ENCODE measurements at regions not wholly inside any gene's neighbourhood (a gene's known extent, or its start where the extent isn't known, plus 50 kb on each side); places are given as distances from the start of the nearest gene placed in this dataset.
"Not testable (repeated sequence)": the region's sequence is repeated elsewhere in the genome, so short reads cannot be mapped to it uniquely, and the experiment has no call there.

DNA sequence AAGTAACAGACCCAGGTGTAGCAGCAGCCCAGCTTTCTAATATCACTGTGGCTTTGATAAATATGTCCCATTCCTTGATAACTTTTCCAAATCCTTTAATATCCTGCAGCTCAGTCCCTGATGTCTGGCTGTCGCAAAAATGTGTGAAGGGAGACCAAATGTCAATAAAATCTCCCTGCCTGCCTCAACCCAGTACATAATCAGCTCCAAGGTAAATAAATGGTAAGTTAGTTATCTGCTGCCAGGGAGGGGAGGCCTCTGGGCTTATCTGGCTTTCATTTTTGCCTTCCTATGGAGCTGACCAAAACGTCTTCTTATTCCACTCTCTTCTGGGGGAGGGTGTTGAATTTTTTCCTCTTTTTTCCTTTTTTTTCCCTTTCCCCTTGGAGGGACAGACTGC lies 630.6 kb downstream of the MID1IP1 start (continued):
- TF ChIP-seq, protein P1, sequence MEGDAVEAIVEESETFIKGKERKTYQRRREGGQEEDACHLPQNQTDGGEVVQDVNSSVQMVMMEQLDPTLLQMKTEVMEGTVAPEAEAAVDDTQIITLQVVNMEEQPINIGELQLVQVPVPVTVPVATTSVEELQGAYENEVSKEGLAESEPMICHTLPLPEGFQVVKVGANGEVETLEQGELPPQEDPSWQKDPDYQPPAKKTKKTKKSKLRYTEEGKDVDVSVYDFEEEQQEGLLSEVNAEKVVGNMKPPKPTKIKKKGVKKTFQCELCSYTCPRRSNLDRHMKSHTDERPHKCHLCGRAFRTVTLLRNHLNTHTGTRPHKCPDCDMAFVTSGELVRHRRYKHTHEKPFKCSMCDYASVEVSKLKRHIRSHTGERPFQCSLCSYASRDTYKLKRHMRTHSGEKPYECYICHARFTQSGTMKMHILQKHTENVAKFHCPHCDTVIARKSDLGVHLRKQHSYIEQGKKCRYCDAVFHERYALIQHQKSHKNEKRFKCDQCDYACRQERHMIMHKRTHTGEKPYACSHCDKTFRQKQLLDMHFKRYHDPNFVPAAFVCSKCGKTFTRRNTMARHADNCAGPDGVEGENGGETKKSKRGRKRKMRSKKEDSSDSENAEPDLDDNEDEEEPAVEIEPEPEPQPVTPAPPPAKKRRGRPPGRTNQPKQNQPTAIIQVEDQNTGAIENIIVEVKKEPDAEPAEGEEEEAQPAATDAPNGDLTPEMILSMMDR (IDR thresholded peaks at IDR 0.05; ENCODE audit: low read depth, low read length, missing input control) = no peak
- TF ChIP-seq NR2F2 (IDR thresholded peaks at IDR 0.05) (no peak), HNF4A (conservative IDR thresholded peaks at IDR 0.05) (peak in 1 of 2 donors; percentile 26)

DNA sequence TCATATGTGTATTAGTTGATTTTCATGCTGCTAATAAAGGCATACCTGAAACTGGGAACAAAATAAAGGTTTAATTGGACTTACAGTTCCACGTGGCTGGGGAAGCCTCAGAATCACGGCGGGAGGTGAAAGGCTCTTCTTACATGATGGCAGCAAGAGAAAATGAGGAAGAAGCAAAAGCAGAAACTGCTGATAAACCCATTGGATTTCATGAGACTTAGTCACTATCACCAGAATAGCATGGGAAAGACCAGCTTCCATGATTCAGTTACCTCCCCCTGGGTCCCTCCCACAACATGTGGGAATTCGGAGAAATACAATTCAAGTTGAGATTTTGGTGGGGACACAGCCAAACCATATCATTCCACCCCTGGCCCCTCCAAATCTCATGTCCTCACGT lies 633.4 kb downstream of the MID1IP1 start:
- 86% methylated on average over 5 of the region's 5 CpGs for WGBS

DNA sequence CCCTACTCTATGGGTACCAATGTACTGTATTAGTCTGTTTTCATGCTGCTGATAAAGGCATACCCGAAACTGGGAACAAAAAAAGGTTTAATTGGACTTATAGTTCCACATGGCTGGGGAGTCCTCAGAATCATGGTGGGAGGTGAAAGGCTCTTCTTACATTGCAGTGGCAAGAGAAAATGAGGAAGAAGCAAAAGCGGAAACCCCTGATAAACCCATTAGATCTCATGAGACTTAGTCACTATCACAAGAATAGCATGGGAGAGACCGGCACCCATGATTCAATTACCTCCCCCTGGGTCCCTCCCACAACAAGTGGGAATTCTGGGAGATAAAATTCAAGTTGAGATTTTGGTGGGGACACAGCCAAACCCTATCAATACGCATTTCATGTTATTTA lies 635.3 kb downstream of the MID1IP1 start:
- WGBS = 91% methylated on average over 4 of the region's 4 CpGs

More for the DNA sequence above, 633.4 kb downstream of the MID1IP1 start:
- DNase-seq (ENCODE audit: low spot score); H3K27me3 ChIP-seq (ENCODE audit: control insufficient read depth in 4 of 4, insufficient read depth in 4 of 4, low read length in 3 of 4); H3K36me3 ChIP-seq (ENCODE audit: control insufficient read depth in 4 of 4, insufficient read depth in 3 of 4, low read depth in 1 of 4, low read length in 3 of 4); H3K4me3 ChIP-seq (ENCODE audit: low read depth in 1 of 3, low read length in 3 of 3); H3K27ac ChIP-seq (ENCODE audit: low read depth in 1 of 2, low read length in 2 of 2); H3K9ac ChIP-seq (ENCODE audit: low read depth in 1 of 2, low read length in 2 of 2); H3K9me3 ChIP-seq (ENCODE audit: control insufficient read depth in 4 of 4, low read length in 3 of 4): not testable (repeated sequence)
- peaks cover 2 to 18% (median 11%) of the 10 kb centered on the region in 4 donors for H3K4me1 ChIP-seq (ENCODE audit: control insufficient read depth in 4 of 4, insufficient read depth in 4 of 4, low read length in 3 of 4)

DNA sequence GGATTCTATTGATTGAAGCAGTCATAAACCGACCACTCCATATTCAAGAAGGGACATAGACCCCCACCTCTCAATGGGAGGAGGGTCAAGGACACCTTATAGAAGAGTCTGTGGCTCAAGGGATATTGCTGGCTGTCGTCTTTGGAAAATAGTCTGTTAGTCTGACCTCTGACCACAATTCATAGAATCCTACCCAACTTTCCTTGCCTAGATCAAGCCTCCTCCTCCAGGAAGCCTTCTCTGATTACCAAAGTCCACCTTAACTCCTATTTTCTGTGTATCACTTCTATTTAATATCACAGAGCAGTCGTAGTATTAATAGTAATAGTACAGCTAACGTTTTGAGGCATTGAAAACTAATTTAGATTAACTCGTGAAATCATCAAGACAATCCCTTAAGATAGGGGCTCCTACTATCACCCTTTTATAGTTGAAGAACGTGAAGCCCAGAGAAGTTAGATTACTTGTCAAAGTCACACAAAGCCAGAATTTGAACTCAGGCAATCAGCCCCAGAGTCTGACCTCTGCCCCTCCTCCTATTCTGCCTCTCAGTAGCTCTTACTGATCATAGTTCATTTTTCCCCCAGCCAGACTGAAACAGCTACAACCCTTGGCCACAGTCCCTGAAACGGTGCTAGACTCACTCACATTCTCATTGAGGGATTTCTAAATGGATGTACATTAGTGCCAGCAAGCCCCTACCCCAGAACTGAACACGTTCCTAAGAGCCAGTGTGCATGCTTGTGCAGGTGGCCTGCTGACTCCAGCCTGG lies 636.6 kb downstream of the MID1IP1 start:
- 75% methylated on average over 8 of the region's 8 CpGs for WGBS
- TF ChIP-seq NR2F2 (IDR thresholded peaks at IDR 0.05) (peak; percentile 8), SP1 (IDR thresholded peaks at IDR 0.05) (peak; percentile 68), HNF4A (conservative IDR thresholded peaks at IDR 0.05) (peak; percentile 68 to 74), RXRA (IDR thresholded peaks at IDR 0.05) (peak; percentile 41 to 44), RAD21 (IDR thresholded peaks at IDR 0.05) (peak; percentile 4 to 40)
- TF ChIP-seq, protein P2, sequence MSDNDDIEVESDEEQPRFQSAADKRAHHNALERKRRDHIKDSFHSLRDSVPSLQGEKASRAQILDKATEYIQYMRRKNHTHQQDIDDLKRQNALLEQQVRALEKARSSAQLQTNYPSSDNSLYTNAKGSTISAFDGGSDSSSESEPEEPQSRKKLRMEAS (IDR thresholded peaks at IDR 0.05) = no peak
- Histone ChIP-seq H3K9ac (ENCODE audit: low read depth in 1 of 2, low read length in 2 of 2) (no peak overlapping the region), H3K4me1 (ENCODE audit: control insufficient read depth in 4 of 4, insufficient read depth in 4 of 4, low read length in 3 of 4) (peaks cover 0 to 11% (median 4%) of the 10 kb centered on the region in 4 donors), H3K9me3 (ENCODE audit: control insufficient read depth in 4 of 4, low read length in 3 of 4) (peaks cover 0 to 8% (median 0%) of the 10 kb centered on the region in 4 donors), H3K27ac (ENCODE audit: low read depth in 1 of 2, low read length in 2 of 2) (peak overlapping the region in 1 of 2 donors; percentile 50), H3K36me3 (ENCODE audit: control insufficient read depth in 4 of 4, insufficient read depth in 3 of 4, low read depth in 1 of 4, low read length in 3 of 4) (no peaks in the 10 kb centered on the region), H3K4me3 (ENCODE audit: low read depth in 1 of 3, low read length in 3 of 3) (no peak overlapping the region), H3K27me3 (ENCODE audit: control insufficient read depth in 4 of 4, insufficient read depth in 4 of 4, low read length in 3 of 4) (no peaks in the 10 kb centered on the region)
- DNase-seq (ENCODE audit: low spot score) = no peak

More for the DNA sequence above, 635.3 kb downstream of the MID1IP1 start:
- peaks cover under 1 to 18% (median 9%) of the 10 kb centered on the region in 4 donors for H3K4me1 ChIP-seq (ENCODE audit: control insufficient read depth in 4 of 4, insufficient read depth in 4 of 4, low read length in 3 of 4)
- H3K4me3 ChIP-seq (ENCODE audit: low read depth in 1 of 3, low read length in 3 of 3); H3K36me3 ChIP-seq (ENCODE audit: control insufficient read depth in 4 of 4, insufficient read depth in 3 of 4, low read depth in 1 of 4, low read length in 3 of 4); H3K9ac ChIP-seq (ENCODE audit: low read depth in 1 of 2, low read length in 2 of 2); H3K27ac ChIP-seq (ENCODE audit: low read depth in 1 of 2, low read length in 2 of 2); DNase-seq (ENCODE audit: low spot score); H3K9me3 ChIP-seq (ENCODE audit: control insufficient read depth in 4 of 4, low read length in 3 of 4); H3K27me3 ChIP-seq (ENCODE audit: control insufficient read depth in 4 of 4, insufficient read depth in 4 of 4, low read length in 3 of 4): not testable (repeated sequence)
